GM12891 (cell line): ENCODE measurements at regions not wholly inside any gene's neighbourhood (a gene's known extent, or its start where the extent isn't known, plus 50 kb on each side); places are given as distances from the start of the nearest gene placed in this dataset.

Experiments
- DNase-seq: peaks from one replicate; pipeline ENCODE4 v3.0.0; 2011; ENCODE audit warnings: low spot score; ENCODE audit not compliant: insufficient read length
- FAIRE-seq: peaks from 2 replicates; lab custom pipeline; 2011; peaks lifted over from hg19 to GRCh38; lab: Jason Lieb, UNC
- PAX5 ChIP-seq: IDR thresholded peaks from 2 replicates; pipeline ENCODE4 v1.6.1; 2011; ENCODE audit warnings: low read length, moderate library complexity, mild to moderate bottlenecking; ENCODE audit not compliant: insufficient read depth, severe bottlenecking
- POLR2A ChIP-seq: IDR thresholded peaks from 2 replicates; pipeline ENCODE4 v1.6.1; 2011; ENCODE audit warnings: low read depth, low read length, control low read depth
- POLR2AphosphoS5 ChIP-seq: IDR thresholded peaks from 2 replicates; pipeline ENCODE4 v1.6.1; 2011; ENCODE audit warnings: low read depth, low read length, control low read depth
- POU2F2 ChIP-seq: IDR thresholded peaks from 2 replicates; pipeline ENCODE4 v1.6.1; 2011; ENCODE audit warnings: low read depth, mild to moderate bottlenecking, control low read depth, low read length, moderate library complexity
- SPI1 ChIP-seq: IDR thresholded peaks from 2 replicates; pipeline ENCODE4 v1.6.1; 2011; ENCODE audit warnings: low read depth, low read length, control low read depth
- TAF1 ChIP-seq: IDR thresholded peaks from 2 replicates; pipeline ENCODE4 v1.6.1; 2011; ENCODE audit warnings: low read depth, low read length, control low read depth

- TF ChIP-seq POLR2A (no peak), SPI1 (no peak), POU2F2 (no peak), PAX5 (no peak)
- no peak for DNase-seq
- FAIRE-seq: no peak
These were observed 324.4 kb upstream of the ZNF32 start for GRCh38 chr10:43972976-43973647.

GRCh38 chr10:43971981-43972380, 323.3 kb upstream of the ZNF32 start:
- DNase-seq (no peak), FAIRE-seq (no peak)
- no peak for TF ChIP-seq POLR2AphosphoS5
- TF ChIP-seq POLR2A: no peak
- no peak for TF ChIP-seq TAF1
- TF ChIP-seq SPI1: no peak
- TF ChIP-seq POU2F2: no peak
- no peak for TF ChIP-seq PAX5

- TF ChIP-seq POLR2A (no peak), POU2F2 (no peak), POLR2AphosphoS5 (no peak), PAX5 (no peak), SPI1 (no peak), TAF1 (no peak)
- no peak for DNase-seq
- no peak for FAIRE-seq
These were observed 322.6 kb upstream of the ZNF32 start for GRCh38 chr10:43971306-43971705.

- FAIRE-seq (no peak), DNase-seq (no peak)
- no peak for TF ChIP-seq POLR2AphosphoS5
- TF ChIP-seq SPI1: no peak
- no peak for TF ChIP-seq POU2F2
- no peak for TF ChIP-seq TAF1
- TF ChIP-seq PAX5: no peak
- TF ChIP-seq POLR2A: no peak
These were observed 322.0 kb upstream of the ZNF32 start for GRCh38 chr10:43970717-43971116.

GRCh38 chr10:43970018-43970698, 321.5 kb upstream of the ZNF32 start:
- no peak for TF ChIP-seq POLR2AphosphoS5
- FAIRE-seq: no peak

GRCh38 chr10:43969506-43969905, 320.8 kb upstream of the ZNF32 start:
- TF ChIP-seq PAX5 (no peak), TAF1 (no peak), POU2F2 (no peak), SPI1 (no peak), POLR2AphosphoS5 (no peak), POLR2A (no peak)
- FAIRE-seq: no peak

More at GRCh38 chr10:43970018-43970698, 321.5 kb upstream of the ZNF32 start:
- DNase-seq: no peak

GRCh38 chr10:43968961-43969360, 320.3 kb upstream of the ZNF32 start:
- no peak for FAIRE-seq
- no peak for DNase-seq
- TF ChIP-seq PAX5: no peak
- TF ChIP-seq POLR2AphosphoS5: no peak
- TF ChIP-seq POU2F2: no peak

More at GRCh38 chr10:43969506-43969905, 320.8 kb upstream of the ZNF32 start:
- no peak for DNase-seq

GRCh38 chr10:43968076-43968475, 319.4 kb upstream of the ZNF32 start:
- FAIRE-seq (no peak), DNase-seq (no peak)
- no peak for TF ChIP-seq PAX5

GRCh38 chr10:43966571-43966965, 317.9 kb upstream of the ZNF32 start:
- no peak for TF ChIP-seq PAX5
- TF ChIP-seq POLR2AphosphoS5: no peak
- TF ChIP-seq POU2F2: no peak
- TF ChIP-seq POLR2A: no peak
- no peak for TF ChIP-seq SPI1
- no peak for TF ChIP-seq TAF1
- no peak for FAIRE-seq
- no peak for DNase-seq

GRCh38 chr10:43965918-43966570, 317.4 kb upstream of the ZNF32 start:
- DNase-seq (no peak), FAIRE-seq (no peak)
- TF ChIP-seq PAX5 (no peak), POU2F2 (no peak), POLR2AphosphoS5 (no peak)
